NCI-H2107 treated with DMSO at 0.1 percent for 48 hours (cell line): ENCODE measurements at regions not wholly inside any gene's neighbourhood (a gene's known extent, or its start where the extent isn't known, plus 50 kb on each side); places are given as distances from the start of the nearest gene placed in this dataset.
A peak's percentile ranks its signal among the peaks of the same experiment; 100 is the strongest.

Experiments used
- DNase-seq: peaks from one replicate; lab custom pipeline; 2025; ENCODE audit not compliant: unreplicated experiment; lab: John Stamatoyannopoulos, UW

DNA sequence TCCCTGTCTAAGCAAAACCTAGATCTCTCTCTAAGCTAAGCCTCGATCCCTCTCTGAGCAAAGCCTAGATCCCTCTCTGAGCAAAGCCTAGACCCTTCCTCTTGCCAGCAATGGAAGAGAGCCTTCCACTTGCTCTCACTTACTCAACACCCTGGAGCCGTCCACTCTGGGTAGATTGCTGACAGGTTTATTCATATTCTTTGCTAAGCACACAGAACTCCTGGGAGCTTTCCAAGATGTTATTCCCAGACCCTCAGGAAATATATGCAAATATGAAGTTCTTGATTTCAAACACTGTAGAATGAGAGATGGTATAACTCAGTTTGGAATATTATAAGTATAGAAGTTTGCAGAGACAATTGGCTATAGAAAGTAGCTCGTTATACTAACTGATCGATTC is 503.8 kb upstream of the CELF2 start:
- no peak for DNase-seq

DNA sequence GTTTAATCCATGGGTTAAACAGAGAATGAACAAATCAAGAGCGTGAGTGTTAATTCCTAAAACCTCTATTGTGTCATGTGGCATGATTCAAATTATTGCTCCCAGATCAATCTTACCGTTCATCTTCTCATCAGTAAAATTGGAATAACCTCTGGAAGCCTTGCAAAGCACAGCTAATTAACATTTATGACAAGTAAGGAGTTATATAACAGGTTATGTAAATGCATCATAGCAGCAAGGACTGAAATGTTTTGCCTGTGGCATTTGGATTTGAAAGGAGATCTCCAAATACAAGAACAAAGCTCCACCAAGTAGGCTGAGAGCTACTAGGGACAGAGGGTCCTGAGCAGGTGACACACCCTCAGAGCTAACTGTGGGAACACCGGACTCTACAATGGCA is 502.9 kb upstream of the CELF2 start:
- DNase-seq: no peak

DNA sequence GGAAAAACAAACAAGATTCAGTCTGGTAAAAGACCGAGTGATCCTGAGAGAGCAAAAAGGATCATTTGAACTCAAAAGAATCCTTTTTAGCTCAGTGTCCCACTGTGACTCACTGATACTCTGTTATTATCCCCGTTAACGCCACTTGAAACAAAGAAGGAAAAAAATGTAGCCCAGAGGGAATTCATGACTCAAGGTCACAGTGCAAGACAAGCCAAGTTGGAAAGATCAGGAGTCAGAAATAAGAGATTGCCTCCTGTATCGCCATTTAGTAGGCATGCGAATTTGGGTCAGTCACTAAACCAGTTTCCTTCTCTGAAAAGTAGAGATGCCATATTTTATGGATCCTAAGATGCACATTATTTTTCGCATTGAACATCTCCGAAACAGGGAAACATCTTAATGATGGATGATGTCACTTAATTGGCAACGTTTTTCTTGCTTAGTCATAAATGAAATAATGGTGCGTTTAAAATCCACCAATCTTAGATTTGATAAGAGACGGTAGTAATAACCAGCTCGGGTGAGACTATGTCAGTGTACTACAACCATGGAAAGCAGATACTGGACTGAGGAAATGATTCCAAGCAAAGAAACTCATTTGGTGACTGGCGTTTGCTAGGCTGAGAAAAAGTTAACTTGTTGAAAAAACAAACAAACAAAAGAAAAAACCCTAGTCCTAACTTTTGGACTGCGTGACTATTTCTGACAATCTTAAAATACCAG is 502.0 kb upstream of the CELF2 start:
- DNase-seq: no peak

DNA sequence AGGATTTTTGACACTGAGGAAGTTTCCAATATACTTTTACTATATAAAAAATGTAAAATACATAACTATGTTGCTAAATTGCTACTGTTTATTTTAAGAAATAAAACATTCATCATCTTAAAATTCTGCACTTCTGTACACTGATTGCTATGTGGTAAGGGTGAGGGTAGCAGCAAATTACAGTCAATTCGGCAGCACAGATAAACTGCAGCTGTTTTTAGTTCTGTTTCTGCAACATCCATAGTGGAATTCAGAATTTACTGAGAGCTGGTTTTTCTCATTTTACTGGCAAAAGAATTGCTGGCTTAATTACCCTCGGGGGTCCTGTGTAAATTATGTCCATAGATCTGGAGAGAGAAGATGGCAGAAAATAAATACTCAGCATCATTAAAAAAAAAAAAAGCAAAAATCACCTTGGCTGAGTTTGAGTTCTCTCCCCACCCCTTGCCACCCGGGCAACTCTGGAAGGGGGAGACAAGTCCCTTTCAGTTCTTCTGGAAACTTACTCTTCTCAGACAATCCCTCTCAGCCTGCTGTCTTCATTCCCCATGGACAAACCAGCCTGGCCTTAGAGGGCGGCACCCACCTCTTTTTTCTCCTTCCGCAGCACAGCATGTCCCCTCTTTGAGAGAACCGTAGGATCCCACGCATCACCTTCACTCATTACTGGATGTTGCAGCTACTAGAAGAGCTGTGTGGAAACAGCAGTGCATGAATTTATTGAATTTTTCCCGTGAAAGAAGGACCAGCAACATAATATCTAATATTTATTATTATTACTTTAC is 501.1 kb upstream of the CELF2 start:
- DNase-seq: no peak

DNA sequence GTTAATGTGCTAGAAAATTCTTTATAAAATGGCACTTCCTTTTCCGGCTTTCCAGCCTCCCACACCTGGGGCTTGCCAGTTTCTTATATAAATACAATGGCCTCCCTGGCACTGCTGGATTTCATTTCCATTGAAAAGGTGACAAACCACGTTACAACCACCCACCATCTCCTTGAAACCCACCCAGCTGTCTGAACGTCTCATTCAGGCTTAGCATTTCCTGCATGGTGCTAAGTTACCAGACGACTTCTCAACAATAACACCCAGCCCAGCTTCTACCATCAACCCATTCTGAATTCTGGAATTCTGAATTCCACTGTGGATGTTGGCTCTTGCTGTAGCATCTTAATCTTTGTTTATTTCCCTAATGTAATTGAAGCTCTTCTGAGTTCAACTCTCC is 499.8 kb upstream of the CELF2 start:
- no peak for DNase-seq

DNA sequence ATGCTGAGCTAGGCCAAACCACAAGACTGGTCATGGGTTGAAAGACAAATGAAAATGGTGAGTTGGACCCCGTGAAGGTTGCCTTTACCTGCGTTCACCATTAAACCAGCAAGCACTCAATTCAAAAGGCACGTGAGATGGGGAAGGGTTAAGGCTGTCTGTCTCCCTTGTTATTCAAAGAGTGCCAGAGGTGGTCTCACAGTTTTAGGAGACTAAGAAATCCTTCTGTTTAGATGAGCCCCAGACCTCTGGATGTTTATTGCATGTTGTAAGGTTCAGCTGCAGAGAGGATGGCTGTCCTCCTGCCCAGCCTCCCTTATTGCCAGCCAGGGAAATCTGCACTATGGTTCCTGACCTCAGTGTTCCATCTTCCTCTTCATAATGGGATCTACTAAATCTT is 498.0 kb upstream of the CELF2 start:
- DNase-seq: no peak

DNA sequence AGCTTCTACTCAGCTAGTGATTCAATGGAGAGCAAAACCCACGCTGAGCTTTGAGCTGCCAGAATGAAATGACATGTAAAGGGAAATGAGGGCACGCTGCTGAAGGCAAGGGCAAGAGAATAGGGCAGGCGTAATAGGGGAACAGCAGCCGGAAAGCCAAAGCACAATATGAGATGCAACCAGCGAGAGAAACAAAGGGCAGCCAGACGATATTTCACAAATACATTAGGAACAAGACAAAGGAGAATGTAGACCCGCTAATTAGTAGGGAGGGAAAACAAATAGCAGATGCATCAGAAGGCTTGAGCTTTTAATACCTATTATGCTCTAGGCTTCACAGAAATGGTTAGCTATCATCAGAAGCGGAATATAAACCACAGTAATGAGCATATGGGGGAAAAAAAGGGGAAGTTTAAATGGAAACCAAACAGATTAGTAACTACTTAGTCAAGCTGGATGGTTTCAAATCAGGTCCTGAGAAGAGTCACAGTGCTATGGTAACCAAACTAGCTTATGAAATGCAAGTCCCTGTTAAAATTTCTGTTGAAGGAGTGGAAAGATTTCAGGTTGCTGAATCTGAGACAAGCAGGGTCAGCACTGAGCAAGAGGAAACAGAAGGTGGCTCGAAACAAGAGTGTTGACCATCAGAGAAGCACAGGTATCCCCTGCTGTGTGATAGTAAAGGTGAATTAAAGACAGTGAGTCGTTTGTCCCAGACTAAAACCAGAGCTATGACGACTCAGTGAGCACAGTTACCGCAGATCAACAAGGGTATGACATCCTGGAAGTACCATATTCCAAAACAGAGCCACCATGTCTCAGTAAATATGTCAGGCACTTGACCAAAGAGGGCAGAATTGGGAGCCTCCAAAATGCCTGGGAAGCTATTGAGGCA is 496.9 kb upstream of the CELF2 start:
- DNase-seq: no peak

DNA sequence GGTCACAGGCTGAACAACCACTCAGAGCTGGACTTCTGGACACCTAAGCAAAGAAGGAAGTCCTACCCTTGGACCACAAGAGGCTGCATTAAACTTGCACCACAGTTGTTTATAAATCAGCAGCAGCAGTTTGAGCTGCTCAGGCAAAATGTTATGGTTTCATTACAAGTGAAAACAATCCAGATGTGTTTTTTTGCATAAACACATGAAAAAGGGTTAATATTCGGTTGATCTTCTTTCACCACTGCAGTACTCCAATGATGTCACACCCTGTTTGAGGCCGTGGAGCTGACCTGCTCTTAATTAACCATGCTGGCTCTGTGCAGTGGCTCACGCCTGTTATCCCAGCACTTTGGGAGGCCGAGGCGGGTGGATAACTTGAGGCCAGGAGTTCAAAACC is 490.8 kb upstream of the CELF2 start:
- DNase-seq: no peak

DNA sequence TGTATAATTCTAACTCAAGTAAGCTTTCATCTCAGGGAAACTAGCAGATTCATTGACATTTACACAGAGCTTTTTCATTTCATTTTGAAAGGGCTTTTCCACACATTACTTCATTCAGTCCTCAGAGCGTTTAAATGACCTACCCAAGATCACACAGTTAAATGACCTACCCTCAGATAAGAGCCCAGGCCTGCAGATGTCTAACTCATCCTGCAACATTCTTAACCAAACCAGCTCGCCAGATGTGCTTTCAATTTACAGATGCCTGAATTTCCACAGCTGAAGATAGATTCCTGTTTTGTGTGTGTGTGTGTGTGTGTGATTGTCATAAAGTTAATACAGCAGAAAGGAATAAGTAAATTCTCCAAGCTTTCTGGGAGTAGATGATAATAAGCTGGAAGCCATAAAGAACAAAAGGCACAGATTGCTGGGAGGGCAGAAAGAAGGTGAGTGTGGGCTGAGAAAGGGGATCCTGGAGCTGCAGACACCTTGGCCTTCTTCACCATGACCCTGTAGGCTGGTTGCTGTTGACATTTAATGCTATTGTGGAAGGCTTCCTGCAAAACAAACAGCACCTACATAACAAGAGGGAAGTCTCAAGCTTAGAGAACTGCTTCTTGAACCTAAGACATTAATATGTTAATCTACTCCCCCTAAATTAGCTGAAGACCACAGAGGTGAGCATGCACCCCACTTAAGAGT is 489.7 kb upstream of the CELF2 start:
- DNase-seq: no peak

GRCh38 chr10:10528563-10528910 is 489.1 kb upstream of the CELF2 start:
- no peak for DNase-seq

GRCh38 chr10:10530313-10530712 is 487.4 kb upstream of the CELF2 start:
- DNase-seq: no peak

GRCh38 chr10:10532236-10532635 is 485.4 kb upstream of the CELF2 start:
- no peak for DNase-seq

- no peak for DNase-seq
Observed at GRCh38 chr10:10532826-10533225, 484.8 kb upstream of the CELF2 start.

DNA sequence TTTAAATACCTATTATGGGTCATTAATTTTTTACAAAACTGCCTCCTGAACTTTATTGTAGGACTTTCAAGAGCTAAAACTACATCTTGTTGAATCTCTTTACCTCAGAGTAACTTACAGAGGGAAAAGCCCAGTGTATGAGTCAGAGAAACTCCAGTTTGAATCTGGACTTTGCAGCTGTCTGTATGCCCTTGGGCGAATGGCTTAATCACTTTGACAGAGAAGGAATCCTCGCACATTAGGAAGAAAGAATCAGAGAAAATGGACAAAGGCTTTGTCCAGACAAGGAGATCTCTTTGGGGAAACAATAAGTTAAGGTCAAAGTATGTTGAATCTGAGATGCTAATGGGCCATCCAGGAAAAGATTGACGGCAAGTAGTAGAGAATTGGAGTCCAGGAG is 484.2 kb upstream of the CELF2 start:
- DNase-seq: no peak

DNA sequence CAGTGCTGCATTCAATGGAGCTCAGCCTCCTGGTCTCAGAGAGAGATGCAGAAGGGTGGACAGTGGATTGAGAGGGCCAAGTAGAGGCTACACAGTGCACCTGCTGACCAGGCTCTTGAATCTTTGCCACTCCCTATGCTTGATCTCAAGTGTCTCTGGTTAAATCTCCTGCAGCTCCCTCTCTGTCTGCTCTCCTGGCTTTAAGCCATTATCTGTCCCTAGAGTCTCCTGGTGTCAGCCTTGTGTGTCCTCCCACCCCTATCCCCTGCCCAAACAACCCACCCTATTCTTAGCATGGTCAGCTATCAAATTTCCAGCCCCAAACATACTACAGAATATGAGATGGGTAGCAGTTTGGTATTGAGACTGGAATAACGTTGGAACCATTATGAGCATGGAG is 479.3 kb upstream of the CELF2 start:
- no peak for DNase-seq

DNA sequence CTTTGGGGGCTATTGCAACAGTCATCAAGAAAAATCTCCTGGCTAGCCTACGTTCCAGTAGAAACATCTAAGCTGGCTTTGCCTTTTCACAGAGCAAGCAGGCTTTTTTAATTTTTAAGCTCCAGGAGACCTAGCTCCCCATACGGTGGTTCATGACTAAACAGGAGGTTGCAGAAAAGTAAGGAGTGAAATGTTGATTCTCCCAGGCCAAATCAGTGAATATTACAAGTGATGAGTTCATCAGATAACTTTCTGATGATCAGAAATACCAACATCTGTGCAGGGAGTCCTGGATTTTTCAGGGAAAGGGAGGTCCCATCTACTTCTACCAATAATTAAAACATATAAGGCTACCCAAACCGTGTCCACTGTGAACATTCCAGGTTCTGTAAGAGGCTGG is 477.3 kb upstream of the CELF2 start:
- DNase-seq: no peak

- no peak for DNase-seq
Observed at GRCh38 chr10:10542477-10542876, 475.2 kb upstream of the CELF2 start.

DNA sequence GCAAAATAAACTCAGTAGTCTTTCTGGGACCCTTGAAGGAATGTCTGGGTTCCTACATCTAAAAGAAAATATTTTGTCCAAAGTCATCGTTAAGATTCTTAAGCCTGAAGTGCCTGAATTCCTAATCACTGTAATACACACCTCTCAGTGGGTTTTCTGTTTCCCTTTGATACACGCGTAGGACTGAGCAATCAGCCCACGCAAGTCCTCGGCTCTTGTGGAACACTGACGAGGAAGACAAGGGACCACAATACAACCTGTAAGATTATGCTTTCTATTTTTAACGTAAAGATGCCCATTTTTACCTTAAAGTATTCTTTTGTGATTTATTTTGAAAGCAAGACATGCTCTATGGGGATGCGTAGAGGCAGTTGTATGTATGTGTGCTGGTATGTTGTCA is 472.8 kb upstream of the CELF2 start:
- DNase-seq: no peak

GRCh38 chr10:10545771-10546170 is 471.9 kb upstream of the CELF2 start:
- DNase-seq: peak; percentile 64

GRCh38 chr10:10551596-10552301 is 465.9 kb upstream of the CELF2 start:
- peak; percentile 57 for DNase-seq

DNA sequence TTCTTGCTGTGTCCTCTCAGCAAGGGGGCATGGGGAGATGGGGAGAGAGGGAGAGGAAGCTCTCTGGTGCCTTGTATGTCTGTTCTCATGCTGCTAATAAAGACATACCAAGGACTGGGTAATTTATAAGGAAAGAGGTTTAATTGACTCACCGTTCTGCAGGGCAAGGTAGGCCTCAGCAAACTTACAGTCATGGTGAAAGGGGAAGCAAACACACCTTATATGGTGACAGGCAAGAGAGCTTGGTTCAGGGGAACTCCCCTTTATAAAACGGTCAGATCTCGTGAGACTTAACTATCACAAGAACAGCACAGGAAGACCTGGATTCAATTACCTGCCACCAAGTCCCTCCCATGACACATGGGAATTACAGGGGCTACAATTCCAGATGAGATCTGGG is 464.7 kb upstream of the CELF2 start:
- DNase-seq: no peak
